ENCODE measurements at regions not wholly inside any gene's neighbourhood (a gene's known extent, or its start where the extent isn't known, plus 50 kb on each side); places are given as distances from the start of the nearest gene placed in this dataset.
A peak's percentile ranks its signal among the peaks of the same experiment; 100 is the strongest.

DNA sequence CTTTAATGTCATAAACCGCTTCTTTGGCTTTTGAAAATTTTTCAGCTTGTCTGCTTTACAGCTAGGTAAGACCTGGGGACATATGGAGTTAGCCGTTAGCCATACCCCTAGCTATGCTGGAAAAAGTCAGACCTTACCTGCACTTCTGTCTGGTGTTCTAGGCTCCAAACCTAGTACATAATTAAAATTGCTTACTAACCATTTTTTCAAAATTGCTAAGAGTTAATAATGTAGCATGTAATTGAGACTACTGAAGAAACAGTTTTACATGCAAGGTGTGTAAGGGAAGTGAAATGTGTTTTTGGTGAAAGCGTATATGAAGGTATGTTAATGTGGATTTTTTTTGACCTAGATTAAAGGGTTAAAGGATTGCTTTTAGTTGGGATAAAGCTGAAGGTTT lies 336.9 kb downstream of the RNF144B start:
- no peak for TF ChIP-seq CTCF (conservative IDR thresholded peaks at IDR 0.05; ENCODE audit: low read length)
- DNase-seq (ENCODE audit: low read depth), result no peak
- no peak overlapping the region for H3K4me3 ChIP-seq (ENCODE audit: low read length)

DNA sequence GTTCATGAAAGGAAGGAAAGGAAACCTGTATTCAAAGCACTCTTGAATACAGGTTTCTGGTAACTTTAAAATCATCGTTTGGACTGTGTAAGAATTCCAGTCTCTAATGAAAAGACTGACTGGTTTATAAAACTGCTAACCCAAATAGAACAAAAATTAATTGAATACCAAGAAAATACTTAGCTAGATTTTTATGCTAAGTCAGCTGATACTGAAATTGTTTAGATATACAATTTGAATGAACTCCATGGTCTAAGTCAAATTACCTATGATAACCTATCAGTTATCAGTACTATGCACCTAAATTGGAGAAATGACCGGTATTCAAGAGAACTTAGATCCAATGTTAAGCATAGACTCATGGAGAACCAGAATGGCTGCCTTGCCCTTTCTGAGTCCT lies 338.3 kb downstream of the RNF144B start:
- no peak overlapping the region for H3K4me3 ChIP-seq (ENCODE audit: low read length)
- no peak for DNase-seq (ENCODE audit: low read depth)

DNA sequence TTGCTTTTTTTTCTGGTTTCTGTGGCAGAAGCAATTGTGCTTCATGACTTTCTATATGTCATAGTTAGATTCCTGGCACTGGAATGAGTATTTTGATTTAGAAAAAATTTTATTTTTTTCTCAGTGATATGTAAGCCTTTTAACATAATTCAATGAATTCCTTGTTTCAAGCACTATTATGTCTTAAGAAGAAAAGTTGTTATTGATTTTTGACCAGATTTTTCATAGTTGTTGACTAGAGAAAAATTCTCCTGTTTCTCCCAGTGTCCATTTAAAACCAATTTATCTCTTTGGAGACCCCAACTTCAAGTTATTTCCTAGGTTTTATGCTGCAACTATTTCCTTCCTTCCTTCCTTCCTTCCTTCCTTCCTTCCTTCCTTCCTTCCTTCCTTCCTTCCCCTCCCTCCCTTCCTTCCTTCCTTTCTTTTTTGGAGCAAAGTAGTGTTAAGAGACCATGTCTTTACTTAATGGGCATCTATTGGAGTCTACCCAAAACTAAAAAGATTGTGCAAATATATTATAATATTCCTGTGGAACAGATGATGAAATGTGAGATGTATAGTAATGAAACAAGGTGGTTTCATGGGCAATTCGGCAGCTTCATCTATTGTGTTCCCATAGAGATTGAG lies 346.9 kb downstream of the RNF144B start:
- DNase-seq (ENCODE audit: low read depth), result no peak
- H3K4me3 ChIP-seq (ENCODE audit: low read length), result no peak overlapping the region
- TF ChIP-seq CTCF (conservative IDR thresholded peaks at IDR 0.05; ENCODE audit: low read length), result no peak

More for the DNA sequence above, 338.3 kb downstream of the RNF144B start:
- TF ChIP-seq CTCF (conservative IDR thresholded peaks at IDR 0.05; ENCODE audit: low read length), result no peak

- DNase-seq (ENCODE audit: low read depth), result peak; percentile 7
- no peak for TF ChIP-seq CTCF (conservative IDR thresholded peaks at IDR 0.05; ENCODE audit: low read length)
- no peak overlapping the region for H3K4me3 ChIP-seq (ENCODE audit: low read length)
Observed at GRCh38 chr6:18741741-18742140, 354.6 kb downstream of the RNF144B start.

DNA sequence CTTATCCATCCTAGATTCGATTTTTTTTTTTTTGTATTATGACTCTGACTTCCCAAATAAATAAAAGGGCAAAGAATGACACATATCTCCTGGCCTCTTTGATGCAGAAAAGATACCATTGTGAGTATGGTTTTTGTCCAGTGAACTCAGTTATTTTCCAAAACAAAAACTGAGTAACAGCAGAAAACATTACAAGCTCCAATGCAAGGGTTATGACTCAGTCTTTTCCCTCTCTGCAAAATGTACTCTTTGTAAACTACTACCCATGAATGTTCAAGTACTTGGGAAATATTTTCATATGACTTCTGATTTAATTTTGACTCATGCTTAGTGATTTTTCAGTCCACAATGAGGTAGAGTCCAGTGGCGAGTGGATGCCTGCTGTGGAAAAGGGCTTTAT lies 355.3 kb downstream of the RNF144B start:
- no peak for TF ChIP-seq CTCF (conservative IDR thresholded peaks at IDR 0.05; ENCODE audit: low read length)
- H3K4me3 ChIP-seq (ENCODE audit: low read length), result no peak overlapping the region
- DNase-seq (ENCODE audit: low read depth), result peak; percentile 21

GRCh38 chr6:18746727-18747126 lies 359.6 kb downstream of the RNF144B start:
- TF ChIP-seq CTCF (conservative IDR thresholded peaks at IDR 0.05; ENCODE audit: low read length), result no peak
- H3K4me3 ChIP-seq (ENCODE audit: low read length), result no peak overlapping the region
- DNase-seq (ENCODE audit: low read depth), result no peak

DNA sequence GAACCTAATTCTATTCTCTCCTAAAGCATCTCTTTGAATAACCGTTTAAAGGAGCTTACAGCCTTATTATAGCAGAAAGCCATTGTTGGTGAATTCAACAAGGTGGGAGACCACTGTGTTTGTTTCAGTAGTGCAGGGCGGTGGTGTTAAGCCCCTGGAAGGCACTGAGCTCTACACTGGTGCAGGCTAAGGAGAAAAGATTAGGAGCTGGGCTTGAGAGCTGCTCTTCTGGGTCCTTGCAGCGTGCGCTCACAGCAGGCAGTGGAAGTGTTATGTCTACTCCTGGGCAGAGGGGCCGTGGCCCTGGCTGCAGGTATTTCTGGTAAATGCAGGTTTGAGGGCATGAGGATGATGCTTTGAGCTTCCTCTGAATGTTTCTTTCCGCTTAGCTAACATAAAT lies 361.2 kb downstream of the RNF144B start:
- TF ChIP-seq CTCF (conservative IDR thresholded peaks at IDR 0.05; ENCODE audit: low read length), result no peak
- no peak for DNase-seq (ENCODE audit: low read depth)
- no peak overlapping the region for H3K4me3 ChIP-seq (ENCODE audit: low read length)
